IPS-18c (cell line): ENCODE measurements at regions not wholly inside any gene's neighbourhood (a gene's known extent, or its start where the extent isn't known, plus 50 kb on each side); places are given as distances from the start of the nearest gene placed in this dataset.
"Not testable (repeated sequence)": the region's sequence is repeated elsewhere in the genome, so short reads cannot be mapped to it uniquely, and the experiment has no call there.

Experiments used
- H3K4me3 ChIP-seq: 2 replicates; pipeline ENCODE4 v1.7.0; 2013; ENCODE audit warnings: low read depth, mild to moderate bottlenecking, low read length, moderate library complexity; ENCODE audit not compliant: insufficient read depth
- H3K9me3 ChIP-seq: one replicate; pipeline ENCODE4 v1.6.1; 2013; ENCODE audit warnings: mild to moderate bottlenecking, low read length, moderate library complexity; ENCODE audit not compliant: control insufficient read depth, insufficient read depth

DNA sequence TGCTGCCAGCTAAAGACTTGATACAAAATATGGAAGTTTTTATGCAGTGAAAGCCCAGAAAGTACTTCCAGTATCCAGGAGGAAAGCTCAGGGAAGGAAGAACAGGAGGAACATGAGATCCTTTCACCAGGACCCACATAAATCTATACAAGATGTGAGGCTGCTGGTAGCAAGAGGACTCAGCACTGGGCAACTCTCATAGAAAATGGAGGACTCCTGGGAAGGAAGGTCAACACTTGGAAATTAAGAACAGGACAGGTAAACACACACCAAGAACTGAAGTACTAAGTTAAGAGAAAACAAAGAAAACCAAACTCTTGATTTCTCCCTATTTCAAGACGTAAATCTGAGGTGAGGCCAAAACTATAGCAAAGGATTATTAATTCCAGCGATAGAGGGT lies 220.5 kb upstream of the HSF2 start:
- Histone ChIP-seq H3K9me3 (no peaks in the 10 kb centered on the region), H3K4me3 (no peak overlapping the region)

DNA sequence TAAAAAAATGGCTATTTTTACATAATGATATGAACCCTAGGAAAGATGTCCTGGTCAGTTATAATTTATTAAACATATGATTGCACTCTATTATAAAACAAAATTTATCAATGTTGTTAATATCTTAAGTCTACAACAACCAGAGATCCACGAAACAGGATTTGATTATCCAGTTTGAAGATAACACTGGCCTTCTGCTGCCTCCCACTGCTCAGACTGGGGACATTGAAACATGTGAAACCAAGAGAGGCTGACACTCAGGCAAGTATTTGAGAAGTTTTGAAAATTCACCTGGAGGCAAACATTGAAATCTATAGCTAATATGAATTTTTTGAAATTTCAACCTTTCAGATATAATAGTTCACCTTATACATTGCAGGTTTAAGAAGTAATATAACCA lies 219.3 kb upstream of the HSF2 start:
- Histone ChIP-seq H3K4me3 (no peak overlapping the region), H3K9me3 (no peaks in the 10 kb centered on the region)

- H3K4me3 ChIP-seq = no peak overlapping the region
- H3K9me3 ChIP-seq = no peaks in the 10 kb centered on the region
Observed at GRCh38 chr6:122182061-122182460, 217.4 kb upstream of the HSF2 start.

- H3K4me3 ChIP-seq = no peak overlapping the region
- H3K9me3 ChIP-seq = no peaks in the 10 kb centered on the region
Observed at GRCh38 chr6:122184401-122184827, 215.0 kb upstream of the HSF2 start.

- not testable (repeated sequence) for H3K9me3 ChIP-seq, H3K4me3 ChIP-seq
Observed at GRCh38 chr6:122185458-122185857, 214.0 kb upstream of the HSF2 start.

- no peaks in the 10 kb centered on the region for H3K9me3 ChIP-seq
- no peak overlapping the region for H3K4me3 ChIP-seq
Observed at GRCh38 chr6:122187186-122187585, 212.3 kb upstream of the HSF2 start.

GRCh38 chr6:122198922-122199321 lies 200.5 kb upstream of the HSF2 start:
- Histone ChIP-seq H3K9me3 (no peaks in the 10 kb centered on the region), H3K4me3 (no peak overlapping the region)

DNA sequence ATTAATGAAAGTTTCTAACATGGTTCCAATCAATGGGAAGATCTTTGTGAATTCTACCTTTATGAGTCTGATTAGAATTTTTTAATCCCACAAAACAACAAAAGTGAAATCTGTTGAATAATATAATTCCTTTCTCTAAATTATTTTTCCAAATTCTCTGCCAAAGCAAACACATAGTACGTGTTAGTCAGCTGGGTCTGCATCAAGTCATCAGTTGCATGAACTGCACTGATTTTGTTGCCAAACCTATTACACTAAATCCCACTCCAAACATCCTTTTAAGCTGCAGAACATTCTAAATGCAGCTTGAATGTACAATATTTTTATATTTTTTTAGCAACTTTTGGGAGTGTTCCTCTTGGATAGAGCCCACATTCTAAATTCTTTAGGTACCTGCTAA lies 199.0 kb upstream of the HSF2 start:
- H3K9me3 ChIP-seq = no peaks in the 10 kb centered on the region

GRCh38 chr6:122202576-122203137 lies 196.8 kb upstream of the HSF2 start:
- no peak overlapping the region for H3K4me3 ChIP-seq
- H3K9me3 ChIP-seq = no peaks in the 10 kb centered on the region

More for the DNA sequence above, 199.0 kb upstream of the HSF2 start:
- H3K4me3 ChIP-seq = no peak overlapping the region

GRCh38 chr6:122207061-122207460 lies 192.4 kb upstream of the HSF2 start:
- H3K4me3 ChIP-seq = no peak overlapping the region
- H3K9me3 ChIP-seq = no peaks in the 10 kb centered on the region

DNA sequence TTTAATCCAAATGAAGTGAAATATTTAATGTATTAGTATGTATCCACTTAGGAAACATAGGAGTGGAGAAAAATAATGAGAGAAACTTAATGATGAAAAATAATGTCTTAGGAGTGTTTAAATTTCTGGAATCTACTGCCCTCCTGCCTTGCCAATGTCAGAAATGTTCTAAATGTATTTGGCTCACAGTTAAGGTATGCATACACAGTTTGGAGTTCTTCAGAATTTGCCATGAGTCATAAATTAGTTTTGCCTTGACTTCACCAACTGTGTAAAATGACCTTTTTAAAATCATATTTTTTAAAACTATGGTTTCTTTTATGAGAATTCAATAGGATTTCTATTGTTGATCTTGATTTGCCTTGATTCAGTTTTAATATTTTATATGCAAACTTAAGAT lies 191.7 kb upstream of the HSF2 start:
- Histone ChIP-seq H3K9me3 (no peaks in the 10 kb centered on the region), H3K4me3 (no peak overlapping the region)

DNA sequence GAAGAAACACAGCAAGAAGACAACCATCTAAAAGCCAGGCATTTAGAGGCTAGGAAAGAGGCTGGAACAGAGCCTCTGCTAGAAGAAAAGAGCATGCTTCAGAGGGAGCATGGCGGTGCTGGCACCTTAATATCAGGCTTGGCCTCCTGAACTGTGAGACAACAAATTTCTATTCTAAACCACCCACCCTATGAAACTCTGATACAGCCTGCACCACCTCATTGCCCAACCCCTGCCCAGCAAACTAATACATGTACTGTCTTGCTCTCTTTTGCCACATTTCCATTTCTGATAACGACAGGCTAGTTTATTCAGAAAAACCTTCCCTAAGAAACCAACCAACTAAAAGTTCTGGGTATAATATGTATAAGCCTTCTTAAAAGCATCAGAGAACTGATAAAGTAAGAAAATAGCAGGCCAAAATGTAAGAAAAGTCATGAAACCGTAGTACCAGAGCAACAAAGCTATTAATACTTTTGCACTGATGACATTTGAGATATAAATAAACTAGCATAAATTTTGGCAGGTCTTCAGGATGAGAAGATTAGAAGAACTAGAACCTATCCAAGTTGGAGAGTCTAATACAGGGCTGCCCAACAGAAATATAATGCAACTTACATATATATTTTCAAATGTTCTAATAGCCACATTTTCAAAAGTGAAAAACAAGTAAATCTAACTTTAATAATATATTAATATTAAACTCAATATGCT lies 184.7 kb upstream of the HSF2 start:
- Histone ChIP-seq H3K4me3 (no peak overlapping the region), H3K9me3 (no peaks in the 10 kb centered on the region)

- H3K9me3 ChIP-seq = no peaks in the 10 kb centered on the region
- H3K4me3 ChIP-seq = no peak overlapping the region
Observed at GRCh38 chr6:122220254-122220653, 179.2 kb upstream of the HSF2 start.

DNA sequence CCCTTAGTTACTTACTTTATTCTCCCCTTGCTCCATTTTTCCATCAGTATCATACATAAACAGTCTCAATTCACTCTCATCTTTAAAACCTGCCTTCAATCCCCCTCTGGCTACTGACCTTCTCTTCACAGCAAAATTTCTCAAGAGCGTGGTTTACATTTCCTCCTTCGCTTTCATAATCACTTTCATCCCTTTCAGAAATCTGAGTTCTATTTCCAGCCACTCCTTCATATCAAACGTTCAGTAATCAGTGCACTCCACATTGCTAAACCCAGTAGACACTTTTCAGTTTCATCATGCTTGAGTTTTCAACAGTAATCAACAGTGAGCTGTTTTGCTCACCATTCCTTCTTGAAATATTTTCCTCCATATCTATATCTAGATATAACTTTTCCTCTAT lies 176.7 kb upstream of the HSF2 start:
- Histone ChIP-seq H3K4me3 (no peak overlapping the region), H3K9me3 (no peaks in the 10 kb centered on the region)

DNA sequence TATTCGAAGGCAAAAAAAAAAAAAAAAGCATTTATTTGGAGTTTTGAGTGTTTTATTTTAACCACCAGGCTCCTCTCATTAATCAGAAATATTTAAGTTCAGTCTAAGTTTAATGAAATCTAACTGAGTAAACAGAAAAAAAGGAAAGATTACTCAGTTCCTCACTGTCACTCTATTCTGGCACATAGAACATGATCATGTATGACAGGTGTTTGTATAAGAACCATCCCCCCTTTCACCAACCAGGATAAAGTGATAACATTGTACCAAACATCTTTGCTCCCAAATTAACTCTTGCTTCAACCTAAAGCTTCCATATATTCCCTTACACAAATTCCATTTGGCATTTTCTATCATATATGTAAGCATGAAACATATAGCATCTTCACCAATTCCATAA lies 176.2 kb upstream of the HSF2 start:
- no peak overlapping the region for H3K4me3 ChIP-seq
- H3K9me3 ChIP-seq = no peaks in the 10 kb centered on the region

- H3K9me3 ChIP-seq = no peaks in the 10 kb centered on the region
Observed at GRCh38 chr6:122238861-122239260, 160.6 kb upstream of the HSF2 start.

GRCh38 chr6:122246906-122247658 lies 152.4 kb upstream of the HSF2 start:
- H3K9me3 ChIP-seq = no peaks in the 10 kb centered on the region
- no peak overlapping the region for H3K4me3 ChIP-seq

More at GRCh38 chr6:122238861-122239260, 160.6 kb upstream of the HSF2 start:
- H3K4me3 ChIP-seq = no peak overlapping the region

- Histone ChIP-seq H3K9me3 (no peaks in the 10 kb centered on the region), H3K4me3 (no peak overlapping the region)
Observed at GRCh38 chr6:122248001-122248669, 151.3 kb upstream of the HSF2 start.
